ENCODE measurements at regions not wholly inside any gene's neighbourhood (a gene's known extent, or its start where the extent isn't known, plus 50 kb on each side); places are given as distances from the start of the nearest gene placed in this dataset.

DNA sequence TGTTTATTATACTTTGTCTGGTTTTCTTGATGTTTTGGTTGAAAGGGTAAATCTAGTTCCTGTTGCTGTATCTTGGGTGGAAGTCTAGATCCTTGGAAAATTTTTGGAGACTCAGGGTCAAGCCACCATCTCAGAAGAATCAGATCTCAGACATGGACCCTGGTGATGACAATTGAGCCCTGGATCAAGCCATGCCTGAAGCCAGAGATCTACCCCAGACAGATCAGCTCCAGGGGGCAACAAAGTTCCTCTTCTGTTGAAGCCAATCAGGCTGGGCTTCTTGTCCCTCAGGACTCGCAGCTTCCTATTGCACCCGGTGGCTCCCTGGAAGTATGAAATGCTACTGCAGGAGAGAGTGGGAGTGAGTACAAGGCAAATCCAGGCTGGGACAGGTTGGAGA is 106.9 kb downstream of the UNCX start:
- TF ChIP-seq, protein P1, sequence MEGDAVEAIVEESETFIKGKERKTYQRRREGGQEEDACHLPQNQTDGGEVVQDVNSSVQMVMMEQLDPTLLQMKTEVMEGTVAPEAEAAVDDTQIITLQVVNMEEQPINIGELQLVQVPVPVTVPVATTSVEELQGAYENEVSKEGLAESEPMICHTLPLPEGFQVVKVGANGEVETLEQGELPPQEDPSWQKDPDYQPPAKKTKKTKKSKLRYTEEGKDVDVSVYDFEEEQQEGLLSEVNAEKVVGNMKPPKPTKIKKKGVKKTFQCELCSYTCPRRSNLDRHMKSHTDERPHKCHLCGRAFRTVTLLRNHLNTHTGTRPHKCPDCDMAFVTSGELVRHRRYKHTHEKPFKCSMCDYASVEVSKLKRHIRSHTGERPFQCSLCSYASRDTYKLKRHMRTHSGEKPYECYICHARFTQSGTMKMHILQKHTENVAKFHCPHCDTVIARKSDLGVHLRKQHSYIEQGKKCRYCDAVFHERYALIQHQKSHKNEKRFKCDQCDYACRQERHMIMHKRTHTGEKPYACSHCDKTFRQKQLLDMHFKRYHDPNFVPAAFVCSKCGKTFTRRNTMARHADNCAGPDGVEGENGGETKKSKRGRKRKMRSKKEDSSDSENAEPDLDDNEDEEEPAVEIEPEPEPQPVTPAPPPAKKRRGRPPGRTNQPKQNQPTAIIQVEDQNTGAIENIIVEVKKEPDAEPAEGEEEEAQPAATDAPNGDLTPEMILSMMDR (IDR thresholded peaks at IDR 0.05): no peak
- TF ChIP-seq POLR2A (IDR thresholded peaks at IDR 0.05): no peak

All from uterus (tissue), 2 donors.